HEK293 (cell line): ENCODE measurements at regions not wholly inside any gene's neighbourhood (a gene's known extent, or its start where the extent isn't known, plus 50 kb on each side); places are given as distances from the start of the nearest gene placed in this dataset.

Experiments used
- CTCF ChIA-PET: fragments of 350-600 bp; formaldehyde crosslinking; extraction: SDS; loops from one replicate; lab custom pipeline; 2021; ENCODE audit warnings: antibody characterized with exemption; lab: Yijun Ruan, JAX
- POLR2A ChIA-PET: fragments of 300-600 bp; formaldehyde crosslinking; extraction: SDS; loops from one replicate; lab custom pipeline; 2020; ENCODE audit warnings: antibody characterized with exemption, inconsistent platforms; lab: Yijun Ruan, JAX
- H3K27ac ChIP-seq: fragments of 200-500 bp; sonication (Bioruptor generic); 2 replicates; pipeline ENCODE4 v1.5.1; 2014; ENCODE audit warnings: low read depth, low read length, control low read depth, inconsistent platforms; ENCODE audit errors: extremely low read depth
- H3K36me3 ChIP-seq, 2 experiments: fragments of 200-500 bp in 1 of 2; sonication (Bioruptor generic) in 1 of 2; 1 replicate in 1 of 2; 2 replicates in 1 of 2; pipeline ENCODE4 v1.5.1; 2014 to 2017; ENCODE audit warnings: inconsistent platforms in 2 of 2, low read length in 2 of 2; ENCODE audit not compliant: control insufficient read depth in 2 of 2, insufficient read depth in 1 of 2
- H3K4me1 ChIP-seq: fragments of 200-500 bp; sonication (Bioruptor generic); 2 replicates; pipeline ENCODE4 v1.5.1; 2014; ENCODE audit warnings: mild to moderate bottlenecking, low read length, inconsistent platforms; ENCODE audit not compliant: control insufficient read depth, insufficient read depth
- H3K4me3 ChIP-seq: 2 replicates; pipeline ENCODE4 v1.5.1; 2011; ENCODE audit warnings: low read depth, mild to moderate bottlenecking, control low read depth, low read length, moderate library complexity
- H3K9me3 ChIP-seq: fragments of 200-500 bp; sonication (Bioruptor generic); 2 replicates; pipeline ENCODE4 v1.5.1; 2014; ENCODE audit warnings: low read depth, low read length, inconsistent platforms; ENCODE audit not compliant: control insufficient read depth, insufficient read depth
- EGR2 ChIP-seq: fragments of 450-650 bp; formaldehyde crosslinking; IDR thresholded peaks from 2 replicates; pipeline ENCODE4 v1.5.1; 2016; ENCODE audit warnings: low read depth, missing biosample characterization, missing genetic modification characterization
- ZFHX2 ChIP-seq: fragments of 450-650 bp; formaldehyde crosslinking; conservative IDR thresholded peaks from 2 replicates; pipeline ENCODE4 v1.5.1; 2016; ENCODE audit warnings: missing biosample characterization, missing genetic modification characterization
- ZNF148 ChIP-seq: fragments of 450-650 bp; formaldehyde crosslinking; IDR thresholded peaks from 2 replicates; pipeline ENCODE4 v1.5.0; 2017; ENCODE audit warnings: missing biosample characterization, missing genetic modification characterization, borderline replicate concordance
- ZNF157 ChIP-seq: fragments of 450-650 bp; formaldehyde crosslinking; IDR thresholded peaks from 2 replicates; pipeline ENCODE4 v1.5.1; 2016; ENCODE audit warnings: missing biosample characterization, missing genetic modification characterization
- ZNF404 ChIP-seq: fragments of 450-650 bp; formaldehyde crosslinking; IDR thresholded peaks from 2 replicates; pipeline ENCODE4 v1.5.1; 2017; ENCODE audit warnings: missing biosample characterization, missing genetic modification characterization
- ZNF530 ChIP-seq: fragments of 450-650 bp; formaldehyde crosslinking; IDR thresholded peaks from 2 replicates; pipeline ENCODE4 v1.5.1; 2016; ENCODE audit warnings: low read depth, missing biosample characterization, missing genetic modification characterization
- ZNF658 ChIP-seq: fragments of 450-650 bp; formaldehyde crosslinking; IDR thresholded peaks from 2 replicates; pipeline ENCODE4; 2016; ENCODE audit warnings: missing biosample characterization, missing genetic modification characterization
- ZNF664 ChIP-seq: fragments of 450-650 bp; formaldehyde crosslinking; IDR thresholded peaks from 2 replicates; pipeline ENCODE4 v1.5.1; 2016; ENCODE audit warnings: missing biosample characterization, missing genetic modification characterization
- ZNF785 ChIP-seq: fragments of 450-650 bp; formaldehyde crosslinking; IDR thresholded peaks from 2 replicates; pipeline ENCODE4 v1.5.1; 2016; ENCODE audit warnings: missing biosample characterization, missing genetic modification characterization
- TF ChIP-seq, protein P1 (sequence below): fragments of 450-650 bp; formaldehyde crosslinking; IDR thresholded peaks from 2 replicates; pipeline ENCODE4 v1.5.1; 2016; ENCODE audit warnings: missing biosample characterization, missing genetic modification characterization

GRCh38 chr1:226804907-226805759, 65.3 kb upstream of the PSEN2 start:
- POLR2A ChIA-PET, result interaction anchor here (2.0 kb wide), 1 partner anchor 10 kb away, joined by 9 read pairs; no protein-coding TSS in a partner anchor
- H3K36me3 ChIP-seq, result no peaks in the 10 kb centered on the region
- no peaks in the 10 kb centered on the region for H3K9me3 ChIP-seq
- H3K4me3 ChIP-seq, result no peak overlapping the region
- no peak overlapping the region for H3K27ac ChIP-seq
- CTCF ChIA-PET, result interaction anchor here (0.6 to 1.4 kb wide), 7 partner anchors 23 to 636 kb away, joined by 3 to 4 read pairs (median 3); no protein-coding TSS in a partner anchor
- peak; percentile 77 for TF ChIP-seq ZFHX2 (tag by site-specific recombination)
- TF ChIP-seq ZNF785 (tag by site-specific recombination), result no peak
- TF ChIP-seq EGR2 (tag by site-specific recombination), result peak; percentile 87
- no peak for TF ChIP-seq ZNF157
- H3K4me1 ChIP-seq, result no peaks in the 10 kb centered on the region

- ChIA-PET CTCF (no interaction called here), POLR2A (no interaction called here)
- Histone ChIP-seq H3K4me3 (no peak overlapping the region), H3K36me3 (no peaks in the 10 kb centered on the region), H3K4me1 (no peaks in the 10 kb centered on the region), H3K9me3 (no peaks in the 10 kb centered on the region), H3K27ac (no peak overlapping the region)
- TF ChIP-seq ZNF404 (tag by site-specific recombination) (no peak), ZNF664 (tag by site-specific recombination) (peak; percentile 91)
- TF ChIP-seq, protein P1, sequence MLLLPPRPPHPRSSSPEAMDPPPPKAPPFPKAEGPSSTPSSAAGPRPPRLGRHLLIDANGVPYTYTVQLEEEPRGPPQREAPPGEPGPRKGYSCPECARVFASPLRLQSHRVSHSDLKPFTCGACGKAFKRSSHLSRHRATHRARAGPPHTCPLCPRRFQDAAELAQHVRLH (tag by site-specific recombination), result peak; percentile 33; the same call in 1 of the 2 replicates
These were observed 61.8 kb upstream of the ITPKB start for GRCh38 chr1:226800763-226801380.

GRCh38 chr1:226799634-226800281, 60.7 kb upstream of the ITPKB start:
- POLR2A ChIA-PET, result no interaction called here
- CTCF ChIA-PET, result no interaction called here

More at GRCh38 chr1:226799634-226800281, 60.7 kb upstream of the ITPKB start:
- H3K4me1 ChIP-seq, result no peaks in the 10 kb centered on the region
- no peaks in the 10 kb centered on the region for H3K9me3 ChIP-seq
- TF ChIP-seq ZNF148 (tag by site-specific recombination) (no peak), ZNF530 (tag by site-specific recombination) (no peak), ZNF658 (tag by site-specific recombination) (no peak)
- no peak overlapping the region for H3K27ac ChIP-seq
- H3K4me3 ChIP-seq, result no peak overlapping the region
- no peaks in the 10 kb centered on the region for H3K36me3 ChIP-seq
